GM18909 (cell line): ENCODE measurements at regions not wholly inside any gene's neighbourhood (a gene's known extent, or its start where the extent isn't known, plus 50 kb on each side); places are given as distances from the start of the nearest gene placed in this dataset.
"Not testable (repeated sequence)": the region's sequence is repeated elsewhere in the genome, so short reads cannot be mapped to it uniquely, and the experiment has no call there.

Experiments used
- ATAC-seq: cut with Tn5 transposase; IDR thresholded peaks from one replicate; pipeline ENCODE4 v1.9.1; 2021; ENCODE audit warnings: mild to moderate bottlenecking; ENCODE audit not compliant: unreplicated experiment, poor library complexity

DNA sequence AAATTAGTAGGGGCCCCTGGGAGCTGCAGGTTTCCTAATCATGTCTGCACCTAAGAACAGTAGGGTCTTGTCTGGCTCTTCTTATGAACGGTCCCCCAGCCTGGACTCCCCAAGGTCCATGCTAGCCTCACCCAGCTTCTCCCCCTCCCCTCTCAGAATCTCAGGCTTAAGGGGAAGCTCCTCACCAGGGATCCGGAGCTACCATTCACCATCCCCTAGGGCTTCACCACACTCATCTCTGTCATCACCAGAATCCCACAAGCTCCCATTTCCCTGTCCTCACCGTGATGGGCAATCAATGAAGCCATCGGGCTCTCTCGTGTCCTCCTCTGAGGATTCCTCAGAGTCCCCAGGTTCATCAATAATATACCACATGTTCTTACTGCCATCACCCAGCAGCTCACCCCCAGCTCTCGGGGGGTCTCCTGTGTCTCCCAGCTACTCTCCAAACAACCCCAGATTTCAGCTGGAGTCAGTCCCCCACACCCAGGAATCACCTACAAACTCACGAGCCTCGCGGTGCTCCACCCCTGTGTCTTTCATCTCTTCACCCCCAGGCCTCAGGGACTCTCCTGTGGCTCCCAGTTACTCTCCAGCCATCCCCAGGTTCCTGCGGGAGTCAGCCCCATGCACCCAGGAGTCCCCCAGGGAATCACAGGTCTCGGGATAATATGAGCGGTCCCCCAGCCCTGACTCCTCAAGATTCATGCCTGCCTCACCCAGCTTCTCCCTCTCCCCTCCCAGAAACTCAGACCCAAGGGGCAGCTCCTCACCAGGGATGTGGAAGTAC is 335.6 kb downstream of the CWH43 start:
- not testable (repeated sequence) for ATAC-seq

DNA sequence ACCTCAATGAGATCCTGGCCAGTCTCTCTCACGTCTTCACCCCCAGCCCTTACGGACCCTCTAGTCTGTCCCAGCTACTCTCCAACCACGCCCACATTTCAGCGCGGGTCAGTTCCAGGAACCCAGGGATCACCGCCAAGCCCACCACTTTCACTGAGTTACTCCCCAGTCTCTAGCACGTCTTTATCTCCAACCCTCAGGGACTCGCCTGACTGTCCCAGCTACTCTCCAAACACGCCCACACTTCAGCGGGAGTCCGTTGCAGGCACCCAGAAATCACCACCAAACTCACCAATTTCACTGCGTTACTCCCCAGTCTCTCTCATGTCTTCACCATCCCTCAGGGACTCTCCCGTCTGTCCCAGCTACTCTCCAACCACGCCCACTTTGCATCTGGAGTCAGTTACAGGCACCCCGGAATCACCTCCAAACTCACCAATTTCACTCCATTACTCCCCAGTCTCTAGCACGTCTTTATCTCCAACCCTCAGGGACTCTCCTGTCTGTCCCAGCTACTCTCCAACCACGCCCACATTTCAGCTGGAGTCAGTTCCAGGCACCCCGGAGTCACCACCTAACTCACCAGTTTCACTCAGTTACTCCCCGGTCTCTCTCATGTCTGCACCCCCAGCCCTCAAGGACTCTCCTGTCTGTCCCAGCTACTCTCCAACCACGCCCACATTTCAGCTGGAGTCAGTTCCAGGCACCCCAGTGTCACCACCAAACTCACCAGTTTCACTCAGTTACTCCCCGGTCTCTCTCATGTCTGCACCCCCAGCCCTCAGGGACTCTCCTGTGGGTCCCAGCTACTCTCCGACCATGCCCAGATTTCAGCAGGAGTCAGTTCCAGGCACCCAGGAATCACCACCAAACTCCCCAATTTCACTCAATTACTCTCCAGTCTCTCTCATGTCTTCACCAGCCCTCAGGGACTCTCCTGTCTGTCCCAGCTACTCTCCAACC is 336.8 kb downstream of the CWH43 start:
- not testable (repeated sequence) for ATAC-seq

DNA sequence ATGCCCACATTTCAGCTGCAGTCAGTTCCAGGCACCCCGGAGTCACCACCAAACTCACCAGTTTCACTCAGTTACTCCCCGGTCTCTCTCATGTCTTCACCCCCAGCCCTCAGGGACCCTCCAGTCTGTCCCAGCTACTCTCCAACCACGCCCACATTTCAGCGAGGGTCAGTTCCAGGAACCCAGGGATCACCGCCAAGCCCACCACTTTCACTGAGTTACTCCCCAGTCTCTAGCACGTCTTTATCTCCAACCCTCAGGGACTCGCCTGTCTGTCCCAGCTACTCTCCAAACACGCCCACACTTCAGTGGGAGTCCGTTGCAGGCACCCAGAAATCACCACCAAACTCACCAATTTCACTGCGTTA is 337.5 kb downstream of the CWH43 start:
- ATAC-seq, result not testable (repeated sequence)
